ENCODE measurements at regions not wholly inside any gene's neighbourhood (a gene's known extent, or its start where the extent isn't known, plus 50 kb on each side); places are given as distances from the start of the nearest gene placed in this dataset.

- no peak for DNase-seq
- Histone ChIP-seq H3K4me3 (no peak overlapping the region), H3K9me3 (no peaks in the 10 kb centered on the region), H3K27me3 (no peaks in the 10 kb centered on the region), H3K36me3 (no peaks in the 10 kb centered on the region), H3K4me1 (peaks cover 0 to 29% (median 19%) of the 10 kb centered on the region in 4 donors), H3K27ac (no peak overlapping the region)
- TF ChIP-seq CTCF (IDR thresholded peaks at IDR 0.05): no peak
- intact Hi-C loops (cut with DNase I; ENCODE audit: low total_unique reads): no loop called here
These were observed 307.0 kb upstream of the ID4 start for GRCh38 chr6:19530188-19530587.

DNA sequence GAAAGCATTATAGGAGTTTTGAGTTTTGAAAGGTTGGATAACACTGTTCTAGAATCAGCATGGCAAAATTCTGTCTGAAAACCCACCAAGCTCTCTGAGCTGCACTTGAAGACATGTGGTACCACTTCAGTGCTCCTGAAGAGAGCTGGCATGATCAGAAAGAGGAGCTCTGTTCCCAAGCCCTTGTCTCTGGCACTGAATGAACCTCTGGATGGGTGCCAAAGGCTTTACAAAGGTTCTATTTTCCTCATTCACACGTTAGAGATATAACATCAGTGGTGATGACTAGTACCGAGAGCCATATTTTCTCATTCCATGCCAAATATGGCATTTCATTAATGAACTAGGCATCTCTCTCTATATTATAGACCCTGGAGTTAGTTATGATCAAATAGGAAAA, 301.8 kb upstream of the ID4 start:
- peaks cover 0 to 32% (median 16%) of the 10 kb centered on the region in 4 donors for H3K4me1 ChIP-seq
- H3K4me3 ChIP-seq: no peak overlapping the region
- no peaks in the 10 kb centered on the region for H3K9me3 ChIP-seq
- intact Hi-C loops (cut with DNase I; ENCODE audit: low total_unique reads): no loop called here
- no peak overlapping the region for H3K27ac ChIP-seq
- H3K27me3 ChIP-seq: no peaks in the 10 kb centered on the region
- DNase-seq: no peak
- TF ChIP-seq CTCF (IDR thresholded peaks at IDR 0.05): no peak
- no peaks in the 10 kb centered on the region for H3K36me3 ChIP-seq

DNA sequence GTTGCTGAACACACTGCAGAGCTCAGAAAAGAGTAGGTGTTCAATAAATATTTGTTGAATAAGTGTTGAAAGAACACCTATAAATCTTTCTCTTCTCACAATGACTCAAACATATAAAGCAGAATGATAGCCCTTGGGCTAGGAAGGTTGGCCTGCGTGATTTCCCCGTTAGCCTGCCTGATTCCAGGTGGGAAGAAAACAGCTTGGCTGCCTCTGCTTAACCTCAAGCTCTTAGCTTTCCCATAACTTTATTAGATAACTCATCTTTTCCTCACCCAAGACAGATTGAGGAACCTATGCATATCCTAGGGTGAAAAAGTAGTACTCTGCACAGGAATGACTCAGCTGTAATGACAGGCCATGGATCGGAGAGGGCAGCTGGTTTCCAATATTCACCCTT, 300.3 kb upstream of the ID4 start:
- H3K27ac ChIP-seq: no peak overlapping the region
- no peak for TF ChIP-seq CTCF (IDR thresholded peaks at IDR 0.05)
- no peak overlapping the region for H3K4me3 ChIP-seq

GRCh38 chr6:19538096-19538495, 299.1 kb upstream of the ID4 start:
- intact Hi-C loops (cut with DNase I; ENCODE audit: low total_unique reads): no loop called here
- Histone ChIP-seq H3K9me3 (no peaks in the 10 kb centered on the region), H3K27ac (no peak overlapping the region), H3K27me3 (no peaks in the 10 kb centered on the region), H3K4me3 (no peak overlapping the region), H3K36me3 (no peaks in the 10 kb centered on the region), H3K4me1 (peaks cover 0 to 25% (median 12%) of the 10 kb centered on the region in 4 donors)
- TF ChIP-seq CTCF (IDR thresholded peaks at IDR 0.05): no peak
- no peak for DNase-seq

More for the DNA sequence above, 300.3 kb upstream of the ID4 start:
- H3K36me3 ChIP-seq: no peaks in the 10 kb centered on the region
- H3K9me3 ChIP-seq: no peaks in the 10 kb centered on the region
- H3K27me3 ChIP-seq: no peaks in the 10 kb centered on the region
- H3K4me1 ChIP-seq: peaks cover 0 to 32% (median 16%) of the 10 kb centered on the region in 4 donors
- intact Hi-C loops (cut with DNase I; ENCODE audit: low total_unique reads): no loop called here
- no peak for DNase-seq

DNA sequence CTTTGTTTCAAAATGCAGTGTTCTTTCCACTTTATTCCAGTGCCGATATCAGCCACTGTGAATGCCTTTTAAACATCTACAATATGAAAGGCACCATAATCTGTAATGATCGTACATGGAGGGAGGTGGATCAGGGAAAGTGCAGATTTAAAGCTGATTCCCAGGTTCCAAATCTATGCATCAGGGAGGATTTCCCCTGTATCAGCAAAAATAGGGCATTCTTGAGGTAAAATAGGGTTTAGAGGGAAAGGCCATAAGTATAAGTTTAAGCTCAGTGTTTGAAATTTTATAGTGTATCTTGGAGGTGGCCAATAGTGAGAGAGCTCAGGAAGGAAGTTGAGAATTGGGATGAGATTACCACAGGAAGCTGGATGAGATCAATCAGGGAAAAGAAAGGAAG, 289.7 kb upstream of the ID4 start:
- H3K4me3 ChIP-seq: no peak overlapping the region
- H3K9me3 ChIP-seq: no peaks in the 10 kb centered on the region
- H3K27me3 ChIP-seq: no peaks in the 10 kb centered on the region
- no peaks in the 10 kb centered on the region for H3K36me3 ChIP-seq
- TF ChIP-seq CTCF (IDR thresholded peaks at IDR 0.05): no peak
- DNase-seq: no peak
- no peak overlapping the region for H3K27ac ChIP-seq
- H3K4me1 ChIP-seq: no peaks in the 10 kb centered on the region
- intact Hi-C loops (cut with DNase I; ENCODE audit: low total_unique reads): no loop called here

DNA sequence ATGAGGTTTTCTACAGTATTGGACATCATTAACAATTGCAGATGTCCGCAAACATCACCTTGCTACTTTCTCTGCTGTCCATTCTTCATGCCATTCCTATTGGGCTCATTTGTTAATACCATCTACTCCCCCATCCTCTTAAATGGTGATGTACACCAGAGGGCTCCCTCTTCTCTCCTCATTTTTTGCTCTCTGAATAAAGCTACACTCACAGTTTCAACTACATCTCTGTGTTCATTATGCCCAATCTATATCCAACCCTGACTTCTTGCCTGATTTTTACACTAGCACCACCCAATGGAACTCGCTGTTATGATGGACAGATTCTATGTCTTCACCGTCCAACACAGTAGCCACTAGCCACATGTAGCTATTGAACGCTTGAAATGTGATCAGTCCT, 288.1 kb upstream of the ID4 start:
- no peaks in the 10 kb centered on the region for H3K36me3 ChIP-seq
- no peaks in the 10 kb centered on the region for H3K4me1 ChIP-seq
- no peak for DNase-seq
- no peak overlapping the region for H3K4me3 ChIP-seq
- H3K27me3 ChIP-seq: no peaks in the 10 kb centered on the region
- no peaks in the 10 kb centered on the region for H3K9me3 ChIP-seq
- no peak overlapping the region for H3K27ac ChIP-seq
- no peak for TF ChIP-seq CTCF (IDR thresholded peaks at IDR 0.05)
- intact Hi-C loops (cut with DNase I; ENCODE audit: low total_unique reads): no loop called here

All from tibial artery (tissue), 4 donors.